ENCODE measurements at regions not wholly inside any gene's neighbourhood (a gene's known extent, or its start where the extent isn't known, plus 50 kb on each side); places are given as distances from the start of the nearest gene placed in this dataset.

- in situ Hi-C loops (cut with HindIII; ENCODE audit: extremely low pct_ligation_motif_present, low pct_unique_long_range_greater_than_20kb) (no loop called here), intact Hi-C loops (cut with micrococcal nuclease; ENCODE audit: unreplicated experiment) (no loop called here)
- FAIRE-seq (no peak), DNase-seq (ENCODE audit: low spot score) (no peak), ATAC-seq (no peak)
- H3K4me1 ChIP-seq (ENCODE audit: insufficient read depth, low read length): no peaks in the 10 kb centered on the region
- no peak overlapping the region for H3K4me3 ChIP-seq (replicated peaks in 1 of 3; ENCODE audit: insufficient read depth in 1 of 3, low read depth in 2 of 3, low read length in 3 of 3)
- ChIA-PET CTCF (ENCODE audit: low intra/inter-chr PET ratio, low total read pairs) (no interaction called here), POLR2A (no interaction called here)
- no peak for TF ChIP-seq ZFP37 (CRISPR knock-in tag; IDR thresholded peaks at IDR 0.05; ENCODE audit: borderline replicate concordance)
- no peak for TF ChIP-seq AGO2 (optimal IDR thresholded peaks at IDR 0.05; ENCODE audit: low read depth, low read length)
- TF ChIP-seq, protein P1, sequence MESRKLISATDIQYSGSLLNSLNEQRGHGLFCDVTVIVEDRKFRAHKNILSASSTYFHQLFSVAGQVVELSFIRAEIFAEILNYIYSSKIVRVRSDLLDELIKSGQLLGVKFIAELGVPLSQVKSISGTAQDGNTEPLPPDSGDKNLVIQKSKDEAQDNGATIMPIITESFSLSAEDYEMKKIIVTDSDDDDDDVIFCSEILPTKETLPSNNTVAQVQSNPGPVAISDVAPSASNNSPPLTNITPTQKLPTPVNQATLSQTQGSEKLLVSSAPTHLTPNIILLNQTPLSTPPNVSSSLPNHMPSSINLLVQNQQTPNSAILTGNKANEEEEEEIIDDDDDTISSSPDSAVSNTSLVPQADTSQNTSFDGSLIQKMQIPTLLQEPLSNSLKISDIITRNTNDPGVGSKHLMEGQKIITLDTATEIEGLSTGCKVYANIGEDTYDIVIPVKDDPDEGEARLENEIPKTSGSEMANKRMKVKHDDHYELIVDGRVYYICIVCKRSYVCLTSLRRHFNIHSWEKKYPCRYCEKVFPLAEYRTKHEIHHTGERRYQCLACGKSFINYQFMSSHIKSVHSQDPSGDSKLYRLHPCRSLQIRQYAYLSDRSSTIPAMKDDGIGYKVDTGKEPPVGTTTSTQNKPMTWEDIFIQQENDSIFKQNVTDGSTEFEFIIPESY (CRISPR knock-in tag; IDR thresholded peaks at IDR 0.05): no peak
- no peak for TF ChIP-seq MED13 (CRISPR knock-in tag; IDR thresholded peaks at IDR 0.05)
- TF ChIP-seq MXD1 (CRISPR knock-in tag; IDR thresholded peaks at IDR 0.05): no peak
- no peak for TF ChIP-seq ZNF746 (CRISPR knock-in tag; IDR thresholded peaks at IDR 0.05)
- TF ChIP-seq SNRNP70 (IDR thresholded peaks at IDR 0.05; ENCODE audit: low read depth, low read length): no peak
- TF ChIP-seq ZNF737 (CRISPR knock-in tag; IDR thresholded peaks at IDR 0.05; ENCODE audit: borderline replicate concordance): no peak
- no peak for TF ChIP-seq ZBTB43 (CRISPR knock-in tag; conservative IDR thresholded peaks at IDR 0.05)
- no peak for TF ChIP-seq ETV6 (CRISPR knock-in tag; conservative IDR thresholded peaks at IDR 0.05)
- no peak for TF ChIP-seq ZNF451 (CRISPR knock-in tag; IDR thresholded peaks at IDR 0.05)
- no peak for TF ChIP-seq ELF3 (CRISPR knock-in tag; IDR thresholded peaks at IDR 0.05)
- H3K36me3 ChIP-seq (replicated peaks in 1 of 2; ENCODE audit: control insufficient read depth in 1 of 2, insufficient read depth in 2 of 2, low read length in 2 of 2): no peaks in the 10 kb centered on the region
- no peak overlapping the region for H3K9ac ChIP-seq (ENCODE audit: insufficient read depth, low read depth, low read length)
- H3K79me2 ChIP-seq (ENCODE audit: insufficient read depth, low read length): no peaks in the 10 kb centered on the region
- WGBS (ENCODE audit: low lambda C conversion rate): 23% methylated on average over 4 of the region's 4 CpGs
- no peak overlapping the region for H3K4me2 ChIP-seq (ENCODE audit: low read depth, low read length)
- H3K27ac ChIP-seq (ENCODE audit: extremely low read length, insufficient read depth, low read length): no peak overlapping the region
- BruUV-seq (replicated peaks): no TSS peak
- no peaks in the 10 kb centered on the region for H3K9me3 ChIP-seq (ENCODE audit: low read length)
- no peaks in the 10 kb centered on the region for H4K20me1 ChIP-seq (ENCODE audit: insufficient read depth, low read length)
- no peak overlapping the region for H2AFZ ChIP-seq (ENCODE audit: low read length)
- no peaks in the 10 kb centered on the region for H3K27me3 ChIP-seq (ENCODE audit: control insufficient read depth in 1 of 2, insufficient read depth in 2 of 2, low read length in 2 of 2)
These were observed 129.7 kb upstream of the ZFP42 start for GRCh38 chr4:187865914-187866313.
